HCT116 (cell line): ENCODE measurements at regions not wholly inside any gene's neighbourhood (a gene's known extent, or its start where the extent isn't known, plus 50 kb on each side); places are given as distances from the start of the nearest gene placed in this dataset.
"Not testable (repeated sequence)": the region's sequence is repeated elsewhere in the genome, so short reads cannot be mapped to it uniquely, and the experiment has no call there.

Source experiments
- CTCF ChIP-seq, 3 experiments: fragments of 200-600 bp in 1 of 3; sonication (generic) in 1 of 3; IDR thresholded peaks in 2 of 3; conservative IDR thresholded peaks in 1 of 3; 2 replicates each; pipeline ENCODE4 v1.5.1; 2012 to 2017; ENCODE audit warnings: low read depth in 2 of 3, low read length in 2 of 3, antibody characterized with exemption in 1 of 3, borderline replicate concordance in 1 of 3, control low read depth in 1 of 3, mild to moderate bottlenecking in 1 of 3, mixed read lengths in 1 of 3, mixed run types in 1 of 3, moderate library complexity in 1 of 3; ENCODE audit not compliant: insufficient read depth in 1 of 3
- ELF1 ChIP-seq: IDR thresholded peaks from 2 replicates; pipeline ENCODE4 v1.6.1; 2012; ENCODE audit warnings: low read depth, borderline replicate concordance
- EZH2 ChIP-seq: fragments of 200-600 bp; sonication (generic); IDR thresholded peaks from 2 replicates; pipeline ENCODE4 v1.6.1; 2017; ENCODE audit warnings: antibody characterized with exemption, mixed run types
- EZH2phosphoT487 ChIP-seq: fragments of 200-600 bp; IDR thresholded peaks from 2 replicates; pipeline ENCODE4 v1.6.1; 2018; ENCODE audit warnings: antibody characterized with exemption, borderline replicate concordance
- POLR2A ChIP-seq: IDR thresholded peaks from 2 replicates; pipeline ENCODE4 v1.7.0; 2011; ENCODE audit warnings: borderline replicate concordance; ENCODE audit not compliant: insufficient read depth, insufficient read length; ENCODE audit errors: extremely low read depth
- POLR2AphosphoS5 ChIP-seq: IDR thresholded peaks from 2 replicates; pipeline ENCODE4 v1.6.1; 2011; ENCODE audit warnings: mild to moderate bottlenecking, low read depth, low read length, moderate library complexity
- RAD21 ChIP-seq: IDR thresholded peaks from 2 replicates; pipeline ENCODE4 v1.6.1; 2012; ENCODE audit warnings: low read depth, mild to moderate bottlenecking
- SRF ChIP-seq: IDR thresholded peaks from 2 replicates; pipeline ENCODE4 v1.6.1; 2012; ENCODE audit warnings: low read depth
- TCF7L2 ChIP-seq: IDR thresholded peaks from 2 replicates; pipeline ENCODE4 v1.7.0; 2011; ENCODE audit warnings: borderline replicate concordance, inconsistent platforms; ENCODE audit not compliant: insufficient read depth, insufficient read length; ENCODE audit errors: extremely low read depth
- YY1 ChIP-seq: IDR thresholded peaks from 2 replicates; pipeline ENCODE4 v1.6.1; 2011; ENCODE audit warnings: low read length, low read depth, moderate library complexity, mild to moderate bottlenecking; ENCODE audit not compliant: insufficient replicate concordance; ENCODE audit errors: extremely low read depth
- ZBTB33 ChIP-seq: IDR thresholded peaks from 2 replicates; pipeline ENCODE4 v1.6.1; 2011; ENCODE audit warnings: mild to moderate bottlenecking, low read length, moderate library complexity; ENCODE audit not compliant: insufficient replicate concordance; ENCODE audit errors: extremely low read depth
- TF ChIP-seq, protein P1 (sequence below): IDR thresholded peaks from 2 replicates; pipeline ENCODE4 v1.6.1; 2012

GRCh38 chr6:85356743-85357142, 93.1 kb upstream of the NT5E start:
- TF ChIP-seq CTCF (IDR thresholded peaks at IDR 0.05 in 2 of 3, conservative IDR thresholded peaks at IDR 0.05 in 1 of 3; ENCODE audit: borderline replicate concordance in 1 of 3, insufficient read depth in 1 of 3, low read depth in 2 of 3, low read length in 2 of 3); ZBTB33; SRF; EZH2; POLR2A; EZH2phosphoT487; POLR2AphosphoS5; RAD21; TCF7L2; YY1; ELF1: not testable (repeated sequence)
- TF ChIP-seq, protein P1, sequence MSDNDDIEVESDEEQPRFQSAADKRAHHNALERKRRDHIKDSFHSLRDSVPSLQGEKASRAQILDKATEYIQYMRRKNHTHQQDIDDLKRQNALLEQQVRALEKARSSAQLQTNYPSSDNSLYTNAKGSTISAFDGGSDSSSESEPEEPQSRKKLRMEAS: not testable (repeated sequence)
